Lower lobe of right lung (tissue), 2 donors: ENCODE measurements at regions not wholly inside any gene's neighbourhood (a gene's known extent, or its start where the extent isn't known, plus 50 kb on each side); places are given as distances from the start of the nearest gene placed in this dataset.
A peak's percentile ranks its signal among the peaks of the same experiment; 100 is the strongest.

Experiments used
- ATAC-seq, 2 donors: fragments of 200-7000 bp; cut with Tn5 transposase; one replicate each; pipeline ENCODE4 v1.9.1; 2020 to 2022; ENCODE audit warnings: mild to moderate bottlenecking in 2 of 2, moderate library complexity in 2 of 2
- DNase-seq: peaks from one replicate; pipeline ENCODE4 v3.0.0-alpha.2; 2020
- H3K27ac ChIP-seq: fragments of 200-600 bp; one replicate; pipeline ENCODE4 v1.8.0; 2022
- H3K27me3 ChIP-seq: fragments of 200-600 bp; one replicate; pipeline ENCODE4 v1.8.0; 2022; ENCODE audit warnings: low read depth
- H3K36me3 ChIP-seq: fragments of 200-600 bp; one replicate; pipeline ENCODE4 v1.8.0; 2022; ENCODE audit warnings: mild to moderate bottlenecking
- H3K4me1 ChIP-seq: fragments of 200-600 bp; one replicate; pipeline ENCODE4 v1.8.0; 2022
- H3K4me3 ChIP-seq: fragments of 200-600 bp; one replicate; pipeline ENCODE4 v1.8.0; 2022; ENCODE audit warnings: mild to moderate bottlenecking
- H3K9me3 ChIP-seq: fragments of 200-600 bp; one replicate; pipeline ENCODE4 v1.8.0; 2022
- intact Hi-C: fragments of 100-400 bp; cut with DNase I; formaldehyde crosslinking; loops from one replicate; pipeline ENCODE4 v1.11.0; 2022
- TF ChIP-seq, protein P1 (sequence below): fragments of 200-600 bp; IDR thresholded peaks from one replicate; pipeline ENCODE4 v1.8.0; 2022; ENCODE audit warnings: antibody characterized with exemption, mild to moderate bottlenecking
- donor health status: DM: no; HTN: yes; CAD: no; lungs with severe emphysema.

DNA sequence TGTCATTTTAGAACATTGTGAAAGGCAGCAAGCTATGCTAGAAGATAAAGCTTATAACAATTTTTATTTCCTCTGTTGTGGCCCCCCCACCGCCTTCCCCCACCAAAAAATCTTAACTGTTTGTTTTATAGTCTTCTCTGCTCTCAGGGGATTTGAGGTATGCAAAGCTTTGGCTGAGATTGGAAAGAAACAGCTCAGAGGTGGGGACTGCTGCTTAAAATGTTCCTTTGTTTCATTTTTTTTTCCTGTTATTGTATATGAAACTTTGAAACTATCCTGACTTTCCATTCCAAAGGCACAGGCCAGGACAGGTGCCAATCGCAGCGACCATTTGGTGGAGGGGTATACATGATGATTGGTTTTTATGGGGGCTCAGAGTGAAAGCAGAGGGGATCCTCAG is 114.7 kb upstream of the PHACTR1 start:
- ATAC-seq (no peak), DNase-seq (no peak)
- Histone ChIP-seq H3K4me1 (no peaks in the 10 kb centered on the region), H3K27me3 (no peaks in the 10 kb centered on the region), H3K9me3 (no peaks in the 10 kb centered on the region), H3K4me3 (no peak overlapping the region), H3K27ac (no peak overlapping the region), H3K36me3 (no peaks in the 10 kb centered on the region)
- intact Hi-C loops: no loop called here
- TF ChIP-seq, protein P1, sequence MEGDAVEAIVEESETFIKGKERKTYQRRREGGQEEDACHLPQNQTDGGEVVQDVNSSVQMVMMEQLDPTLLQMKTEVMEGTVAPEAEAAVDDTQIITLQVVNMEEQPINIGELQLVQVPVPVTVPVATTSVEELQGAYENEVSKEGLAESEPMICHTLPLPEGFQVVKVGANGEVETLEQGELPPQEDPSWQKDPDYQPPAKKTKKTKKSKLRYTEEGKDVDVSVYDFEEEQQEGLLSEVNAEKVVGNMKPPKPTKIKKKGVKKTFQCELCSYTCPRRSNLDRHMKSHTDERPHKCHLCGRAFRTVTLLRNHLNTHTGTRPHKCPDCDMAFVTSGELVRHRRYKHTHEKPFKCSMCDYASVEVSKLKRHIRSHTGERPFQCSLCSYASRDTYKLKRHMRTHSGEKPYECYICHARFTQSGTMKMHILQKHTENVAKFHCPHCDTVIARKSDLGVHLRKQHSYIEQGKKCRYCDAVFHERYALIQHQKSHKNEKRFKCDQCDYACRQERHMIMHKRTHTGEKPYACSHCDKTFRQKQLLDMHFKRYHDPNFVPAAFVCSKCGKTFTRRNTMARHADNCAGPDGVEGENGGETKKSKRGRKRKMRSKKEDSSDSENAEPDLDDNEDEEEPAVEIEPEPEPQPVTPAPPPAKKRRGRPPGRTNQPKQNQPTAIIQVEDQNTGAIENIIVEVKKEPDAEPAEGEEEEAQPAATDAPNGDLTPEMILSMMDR: no peak

DNA sequence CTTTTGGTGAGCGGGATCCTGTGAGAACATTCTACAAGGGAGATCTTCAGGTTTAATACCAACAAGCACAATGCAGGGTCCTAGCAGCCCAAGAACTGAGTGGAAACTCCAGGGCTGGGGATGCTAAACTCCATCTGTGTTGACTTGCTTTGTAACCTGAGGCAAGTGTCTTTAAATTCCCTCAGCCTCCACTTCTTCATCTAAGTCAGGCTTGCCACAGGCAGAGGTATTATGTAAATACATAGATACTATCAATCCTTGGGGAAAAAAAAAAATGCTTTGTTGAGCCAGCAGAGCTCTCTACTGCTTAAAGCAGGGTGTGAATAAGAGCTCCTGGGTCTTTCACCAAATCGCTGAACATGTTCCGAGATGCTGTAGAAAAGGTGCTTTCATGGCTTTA is 114.2 kb upstream of the PHACTR1 start:
- ATAC-seq: peak in 1 of 2 donors; percentile 6
- TF ChIP-seq, protein P1: no peak
- intact Hi-C loops: no loop called here

DNA sequence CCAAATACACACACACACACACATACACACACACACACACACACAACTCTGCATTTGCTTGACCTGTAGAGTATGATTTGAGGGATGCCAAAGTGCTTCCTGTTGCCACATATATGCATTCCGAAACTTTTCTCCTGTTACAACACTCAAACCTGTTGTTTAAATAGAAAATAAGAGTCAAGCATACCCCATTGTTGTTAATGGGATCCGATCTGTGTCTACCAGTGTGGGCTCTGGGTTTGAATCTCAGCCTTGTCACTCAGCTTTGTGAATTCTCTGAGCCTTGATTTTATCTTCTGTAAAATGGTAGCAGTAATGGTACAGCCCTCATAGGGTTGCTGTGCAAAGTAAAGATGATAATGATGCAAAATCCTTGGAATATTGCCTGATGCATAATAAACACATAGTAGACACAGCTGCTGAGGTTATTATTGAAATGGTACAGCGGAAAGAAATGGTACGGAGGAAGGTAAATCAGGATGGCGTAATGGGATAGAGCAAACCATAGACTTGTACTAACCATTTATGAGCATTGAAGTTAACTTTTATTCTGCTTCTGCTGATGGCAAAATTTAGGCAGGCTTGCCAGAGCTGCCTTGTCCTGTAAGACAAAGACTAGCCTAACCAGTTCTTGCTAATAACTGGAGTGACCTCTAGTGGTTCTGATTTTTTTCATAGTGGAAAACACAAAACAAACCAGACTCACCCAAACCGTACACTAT is 113.5 kb upstream of the PHACTR1 start:
- H3K4me1 ChIP-seq: no peaks in the 10 kb centered on the region
- no peaks in the 10 kb centered on the region for H3K27me3 ChIP-seq
- no peak overlapping the region for H3K4me3 ChIP-seq
- DNase-seq (no peak), ATAC-seq (peak; percentile 67 to 83)
- H3K36me3 ChIP-seq: no peaks in the 10 kb centered on the region
- intact Hi-C loops: no loop called here
- TF ChIP-seq, protein P1: peak; percentile 50
- H3K9me3 ChIP-seq: no peaks in the 10 kb centered on the region
- H3K27ac ChIP-seq: no peak overlapping the region

More for the DNA sequence above, 114.2 kb upstream of the PHACTR1 start:
- Histone ChIP-seq H3K27me3 (no peaks in the 10 kb centered on the region), H3K4me1 (no peaks in the 10 kb centered on the region), H3K27ac (no peak overlapping the region), H3K36me3 (no peaks in the 10 kb centered on the region), H3K9me3 (no peaks in the 10 kb centered on the region), H3K4me3 (no peak overlapping the region)
- DNase-seq: no peak

DNA sequence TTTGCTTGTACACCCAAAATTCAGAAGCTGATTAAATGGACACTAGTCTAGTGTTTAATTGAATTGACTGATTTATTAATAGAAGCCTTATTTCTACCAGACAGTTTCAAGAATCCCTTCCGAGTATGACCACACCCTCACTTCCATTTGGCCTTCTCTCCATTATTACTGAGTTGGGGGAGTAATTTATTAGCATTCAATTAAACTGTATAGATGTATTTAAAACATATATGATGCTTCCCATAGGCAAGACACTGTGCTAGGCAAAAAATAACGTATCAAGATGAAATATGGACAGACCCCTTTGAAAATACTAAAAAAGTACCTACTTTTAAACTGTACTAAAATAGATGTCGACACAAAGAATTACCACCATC is 112.9 kb upstream of the PHACTR1 start:
- H3K27me3 ChIP-seq: no peaks in the 10 kb centered on the region
- H3K9me3 ChIP-seq: no peaks in the 10 kb centered on the region
- TF ChIP-seq, protein P1: no peak
- no peak for ATAC-seq
- no peaks in the 10 kb centered on the region for H3K4me1 ChIP-seq
- no peak for DNase-seq
- no peak overlapping the region for H3K27ac ChIP-seq
- H3K36me3 ChIP-seq: no peaks in the 10 kb centered on the region
- intact Hi-C loops: no loop called here
- H3K4me3 ChIP-seq: no peak overlapping the region

DNA sequence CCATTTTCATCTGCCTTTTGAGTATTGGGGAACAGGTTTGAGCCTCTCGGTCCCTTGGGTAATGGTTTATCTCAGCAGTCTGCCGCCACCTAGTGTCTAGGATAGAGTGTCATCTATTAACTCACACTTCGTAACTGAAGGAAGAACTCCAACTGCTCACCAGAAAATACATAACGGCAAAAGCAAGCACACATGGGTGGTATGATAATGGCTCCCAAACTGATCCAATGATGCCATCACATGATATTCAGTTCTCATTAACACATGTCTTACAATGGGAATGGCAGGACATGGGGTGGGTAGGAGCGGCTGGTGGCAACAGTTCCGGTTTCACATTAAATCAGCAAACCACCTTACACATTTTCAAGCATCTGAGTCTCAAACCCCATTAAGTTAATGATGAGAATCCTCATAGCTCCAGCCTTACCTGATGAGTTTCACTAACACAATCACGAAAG is 110.7 kb upstream of the PHACTR1 start:
- no peak for DNase-seq
- H3K27me3 ChIP-seq: no peaks in the 10 kb centered on the region
- H3K4me1 ChIP-seq: no peaks in the 10 kb centered on the region
- TF ChIP-seq, protein P1: peak; percentile 67
- no peaks in the 10 kb centered on the region for H3K9me3 ChIP-seq
- H3K27ac ChIP-seq: no peak overlapping the region
- intact Hi-C loops: loop anchor here (5.0 kb wide), 1 partner anchor 949 kb away; no protein-coding TSS in a partner anchor
- no peaks in the 10 kb centered on the region for H3K36me3 ChIP-seq
- no peak overlapping the region for H3K4me3 ChIP-seq
- ATAC-seq: peak; percentile 83 to 89
